HG03064 (cell line): ENCODE measurements at regions not wholly inside any gene's neighbourhood (a gene's known extent, or its start where the extent isn't known, plus 50 kb on each side); places are given as distances from the start of the nearest gene placed in this dataset.
"Not testable (repeated sequence)": the region's sequence is repeated elsewhere in the genome, so short reads cannot be mapped to it uniquely, and the experiment has no call there.

Experiments used
- ATAC-seq: cut with Tn5 transposase; IDR thresholded peaks from one replicate; pipeline ENCODE4 v1.9.1; 2021; ENCODE audit warnings: low read depth; ENCODE audit not compliant: unreplicated experiment

DNA sequence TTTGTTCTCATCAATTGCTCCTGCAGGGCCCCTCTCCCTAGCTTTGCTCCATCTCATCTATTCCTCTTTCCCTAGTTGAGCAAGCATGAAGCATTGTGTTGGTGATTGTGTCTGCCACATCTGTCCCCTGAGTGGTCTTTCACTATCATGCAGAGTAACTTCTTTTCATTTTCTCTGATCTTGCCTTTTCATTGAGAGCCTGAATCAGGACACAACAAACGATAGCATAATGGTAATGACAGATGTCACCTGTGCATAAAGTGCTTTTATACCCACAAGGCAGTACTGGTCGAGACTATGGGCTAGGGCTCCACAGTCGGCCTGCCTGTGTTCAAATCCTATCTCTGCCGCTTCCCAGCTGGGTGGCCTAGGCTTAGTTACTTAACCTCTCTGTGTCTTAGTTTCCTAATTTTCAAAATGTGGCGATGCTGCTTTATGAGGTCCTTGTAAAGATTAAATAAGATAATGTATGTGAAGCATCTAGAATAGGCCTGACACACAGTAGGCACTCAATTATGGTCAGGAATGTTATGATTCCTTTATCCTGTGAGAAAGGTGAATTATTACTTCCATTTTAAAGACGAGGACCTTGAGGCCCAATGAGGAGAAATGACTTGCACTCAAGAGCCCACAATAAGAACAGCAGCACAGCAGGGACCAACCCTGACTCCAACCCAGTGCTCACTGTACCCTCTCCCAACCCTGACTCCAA lies 137.1 kb upstream of the ZNF618 start:
- ATAC-seq, result no peak

DNA sequence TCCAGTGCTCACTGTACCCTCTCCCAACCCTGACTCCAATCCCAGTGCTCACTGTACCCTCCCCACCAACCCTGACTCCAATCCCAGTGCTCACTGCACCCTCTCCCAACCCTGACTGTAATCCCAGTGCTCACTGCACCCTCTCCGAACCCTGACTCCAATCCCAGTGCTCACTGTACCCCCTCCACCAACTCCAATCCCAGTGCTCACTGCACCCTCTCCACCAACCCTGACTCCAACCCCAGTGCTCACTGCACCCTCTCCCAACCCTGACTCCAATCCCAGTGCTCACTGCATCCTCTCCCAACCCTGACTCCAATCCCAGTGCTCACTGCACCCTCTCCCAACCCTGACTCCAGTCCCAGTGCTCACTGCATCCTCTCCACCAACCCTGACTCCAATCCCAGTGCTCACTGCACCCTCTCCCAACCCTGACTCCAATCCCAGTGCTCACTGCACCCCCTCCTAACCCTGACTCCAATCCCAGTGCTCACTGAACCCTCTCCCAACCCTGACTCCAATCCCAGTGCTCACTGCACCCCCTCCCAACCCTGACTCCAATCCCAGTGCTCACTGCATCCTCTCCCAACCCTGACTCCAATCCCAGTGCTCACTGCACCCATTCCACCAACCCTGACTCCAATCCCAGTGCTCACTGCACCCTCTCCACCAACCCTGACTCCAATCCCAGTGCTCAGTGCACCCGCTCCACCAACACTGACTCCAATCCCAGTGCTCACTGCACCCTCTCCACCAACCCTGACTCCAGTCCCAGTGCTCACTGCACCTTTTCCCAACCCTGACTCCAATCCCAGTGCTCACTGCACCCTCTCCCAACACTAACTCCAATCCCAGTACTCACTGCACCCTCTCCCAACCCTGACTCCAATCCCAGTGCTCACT lies 136.3 kb upstream of the ZNF618 start:
- ATAC-seq, result not testable (repeated sequence)

DNA sequence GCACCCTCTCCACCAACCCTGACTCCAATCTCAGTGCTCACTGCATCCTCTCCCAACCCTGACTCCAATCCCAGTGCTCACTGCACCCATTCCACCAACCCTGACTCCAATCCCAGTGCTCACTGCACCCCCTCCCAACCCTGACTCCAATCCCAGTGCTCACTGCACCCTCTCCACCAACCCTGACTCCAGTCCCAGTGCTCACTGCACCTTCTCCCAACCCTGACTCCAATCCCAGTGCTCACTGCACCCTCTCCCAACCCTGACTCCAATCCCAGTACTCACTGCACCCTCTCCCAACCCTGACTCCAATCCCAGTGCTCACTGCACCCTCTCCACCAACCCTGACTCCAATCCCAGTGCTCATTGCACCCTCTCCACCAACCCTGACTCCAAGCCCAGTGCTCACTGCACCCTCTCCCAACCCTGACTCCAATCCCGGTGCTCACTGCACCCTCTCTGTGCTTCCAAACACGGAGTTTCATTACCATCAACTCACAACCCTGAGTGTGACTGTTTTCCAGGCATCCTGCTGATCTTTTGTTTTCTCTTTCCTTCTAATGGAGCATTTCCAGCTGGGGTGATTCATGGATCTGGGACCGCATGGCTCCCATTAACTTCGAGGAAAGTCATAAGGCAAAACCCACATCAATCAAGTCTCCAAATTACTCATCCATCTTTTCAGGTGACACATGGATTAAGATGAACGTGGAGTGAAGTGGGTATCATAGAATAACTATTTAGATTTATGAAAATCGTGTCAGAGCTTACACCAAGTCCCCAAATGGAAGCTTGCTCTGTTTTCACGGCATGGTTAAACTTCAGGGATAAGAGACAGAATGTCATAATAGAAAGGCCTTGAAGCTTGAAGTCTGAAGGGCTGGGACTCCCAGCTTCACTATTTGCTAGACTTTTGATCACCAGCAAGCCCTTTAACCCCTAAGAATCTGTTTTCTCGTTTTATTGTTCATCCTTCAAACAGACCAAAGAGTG lies 135.3 kb upstream of the ZNF618 start:
- not testable (repeated sequence) for ATAC-seq

DNA sequence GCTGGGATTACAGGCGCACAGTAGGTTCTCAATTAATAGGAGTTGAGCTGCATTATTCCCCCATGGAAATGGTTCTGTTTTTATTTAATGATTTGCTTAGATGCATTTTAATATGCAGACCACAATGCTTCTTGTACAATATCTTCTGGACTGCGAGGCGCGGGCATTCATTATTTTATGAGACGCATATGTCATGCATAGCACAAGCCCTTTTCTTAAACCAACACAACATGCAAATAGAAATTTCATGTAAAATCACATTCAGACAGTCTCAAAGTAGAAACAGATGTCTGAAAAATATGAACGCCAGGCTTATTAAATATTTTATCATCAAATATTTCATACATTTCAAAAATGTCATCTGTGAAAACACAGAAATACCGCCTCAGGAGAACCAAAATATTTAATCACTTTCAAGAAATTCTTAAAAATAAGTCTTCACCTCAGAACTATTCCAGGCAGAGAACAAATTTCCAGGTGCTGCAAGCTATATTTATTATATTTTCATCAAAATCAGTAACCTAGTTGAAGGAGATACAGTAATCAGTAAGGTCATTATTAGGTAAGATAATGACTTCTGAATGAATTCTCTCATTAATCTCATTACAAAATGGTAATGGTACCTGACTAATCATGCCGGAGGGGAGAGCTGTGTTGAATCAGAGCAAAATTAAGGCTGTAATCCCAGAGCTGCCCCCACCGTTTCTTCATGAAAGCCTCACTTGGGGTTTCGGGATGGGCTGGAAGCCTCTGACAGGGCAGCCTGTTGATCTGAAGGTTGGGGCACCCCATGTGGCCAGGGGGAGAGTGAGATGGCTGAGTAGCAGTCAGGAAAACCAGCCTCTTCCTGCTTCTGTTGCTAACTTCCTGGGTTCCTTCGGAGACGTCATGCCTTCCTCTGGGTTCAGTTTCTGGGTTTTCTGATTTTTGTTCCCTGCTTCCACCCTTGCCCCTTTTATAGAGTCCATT lies 133.9 kb upstream of the ZNF618 start:
- no peak for ATAC-seq

DNA sequence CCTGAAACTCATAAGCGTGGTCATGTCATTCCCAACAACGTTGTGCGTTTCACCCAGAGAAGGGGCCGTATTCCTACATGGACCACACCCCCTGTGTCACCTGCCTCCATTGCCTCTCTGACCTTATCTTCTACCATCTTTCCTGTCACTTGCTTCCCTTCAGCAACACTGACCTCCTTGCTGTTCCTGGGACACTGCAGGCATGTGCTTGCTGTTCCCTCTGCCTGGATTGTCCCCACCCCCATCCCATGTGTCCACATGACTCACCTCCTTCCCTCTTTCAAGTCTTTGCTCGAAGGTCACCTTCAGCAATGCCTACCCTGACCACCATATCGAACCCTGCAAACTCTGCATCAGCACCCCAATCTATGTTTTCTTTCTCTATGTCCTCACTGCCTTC lies 133.2 kb upstream of the ZNF618 start:
- no peak for ATAC-seq

DNA sequence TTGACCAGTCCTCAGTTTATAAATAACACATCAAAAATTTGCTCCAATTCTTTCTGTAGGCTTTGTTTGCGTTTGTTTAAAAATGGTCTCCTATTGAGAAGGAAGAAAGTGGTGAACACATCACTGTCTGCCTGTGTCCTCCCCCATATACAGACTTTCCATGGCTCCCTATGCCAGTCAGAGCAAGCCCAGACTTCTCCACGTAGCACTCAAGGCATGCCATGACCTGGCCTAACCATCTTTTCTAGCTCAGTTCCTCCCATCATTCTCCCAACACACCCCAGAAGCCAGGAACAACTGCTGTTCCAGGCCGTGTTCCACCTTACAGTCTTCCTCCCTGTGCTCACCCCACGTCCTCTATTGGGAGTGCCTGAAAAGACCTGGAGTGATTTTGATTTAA lies 129.6 kb upstream of the ZNF618 start:
- ATAC-seq, result no peak

DNA sequence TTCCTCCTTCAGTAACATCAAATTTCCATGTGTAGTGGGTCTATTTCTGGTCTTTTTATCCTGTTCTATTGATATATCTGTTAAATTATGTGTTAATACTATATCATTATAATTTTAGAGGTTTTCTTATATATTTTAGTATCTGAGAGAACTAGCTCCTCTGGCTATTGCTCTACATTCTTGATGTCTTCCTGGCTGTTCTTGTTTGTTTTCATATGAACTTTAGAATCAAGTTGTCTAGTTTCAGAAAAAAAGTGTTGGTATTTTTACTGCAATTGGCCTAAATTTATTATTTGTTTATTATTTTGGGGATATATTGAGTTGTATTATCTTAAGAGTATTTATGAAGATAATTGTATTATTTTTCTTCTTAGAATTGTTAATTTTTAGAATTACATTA lies 128.0 kb upstream of the ZNF618 start:
- ATAC-seq, result no peak

DNA sequence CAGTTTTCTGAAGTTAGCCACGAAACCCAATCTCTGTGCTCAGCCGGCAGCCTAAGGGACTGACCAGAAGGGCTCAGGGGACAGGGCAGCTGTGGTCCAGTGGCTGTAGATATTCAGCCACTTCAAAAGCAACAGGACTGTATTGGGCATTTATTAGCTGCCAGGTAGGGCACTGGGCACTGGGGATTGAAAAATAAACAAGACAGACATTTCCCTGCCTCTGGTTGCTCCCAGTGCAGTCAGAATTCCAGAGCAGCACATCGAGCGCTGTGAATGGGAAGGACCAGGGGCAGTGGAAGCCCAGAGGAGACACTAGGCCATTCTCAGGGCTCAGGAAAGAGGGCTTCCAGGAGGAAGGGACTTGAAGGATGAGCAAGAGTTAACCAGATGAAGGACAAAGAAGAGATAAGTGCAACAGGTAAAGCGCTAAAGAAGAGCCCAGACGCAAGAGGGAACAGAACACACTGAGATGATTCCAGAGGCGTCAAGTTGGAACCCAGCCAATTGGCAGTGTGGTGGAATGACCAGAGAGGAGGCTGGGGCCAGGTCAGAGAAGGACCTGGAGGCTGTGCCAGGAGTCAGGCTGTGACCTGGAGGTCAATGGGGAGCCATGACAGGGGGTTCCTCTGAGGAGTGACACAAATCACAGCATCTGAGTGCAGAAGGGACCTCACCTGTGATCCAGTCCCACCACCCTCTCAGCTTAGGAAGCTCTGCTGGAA lies 122.5 kb upstream of the ZNF618 start:
- ATAC-seq, result no peak

DNA sequence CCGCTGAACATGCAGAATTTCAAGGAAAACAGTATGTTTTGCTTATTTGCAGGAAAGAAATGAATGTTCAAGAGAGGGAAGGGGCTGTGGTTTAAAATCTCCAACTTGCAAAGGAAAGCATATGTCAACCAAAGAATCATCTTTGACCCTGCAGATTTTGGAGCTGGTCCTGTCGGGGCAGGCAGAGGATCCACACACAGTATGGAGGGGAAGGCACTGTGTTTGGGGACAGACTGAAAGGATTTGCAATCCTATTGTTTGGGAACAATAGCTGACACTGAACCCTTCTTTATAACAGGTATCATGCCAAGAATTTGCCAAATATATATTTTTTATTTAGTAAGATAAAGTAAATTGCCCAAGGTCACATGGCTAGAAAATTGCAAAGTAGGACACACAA lies 121.4 kb upstream of the ZNF618 start:
- ATAC-seq, result no peak

DNA sequence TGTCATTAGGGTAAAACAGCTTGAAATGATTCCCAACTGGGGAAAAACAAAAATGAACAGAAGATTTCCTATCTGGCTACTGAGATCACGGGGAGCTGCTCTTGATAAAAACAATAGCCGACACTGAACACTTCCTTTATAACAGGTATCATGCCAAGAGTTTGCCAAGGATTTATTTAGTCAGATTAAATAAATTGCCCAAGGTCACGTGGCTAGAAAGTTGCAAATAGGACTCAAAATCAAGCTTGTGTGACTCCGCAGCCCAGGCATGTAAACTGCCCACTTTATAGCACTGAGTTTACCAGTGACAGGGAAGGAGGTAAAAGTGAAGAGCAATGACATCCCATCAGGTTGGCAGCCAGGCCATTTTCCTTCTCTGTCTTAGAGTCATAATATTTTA lies 120.7 kb upstream of the ZNF618 start:
- no peak for ATAC-seq

DNA sequence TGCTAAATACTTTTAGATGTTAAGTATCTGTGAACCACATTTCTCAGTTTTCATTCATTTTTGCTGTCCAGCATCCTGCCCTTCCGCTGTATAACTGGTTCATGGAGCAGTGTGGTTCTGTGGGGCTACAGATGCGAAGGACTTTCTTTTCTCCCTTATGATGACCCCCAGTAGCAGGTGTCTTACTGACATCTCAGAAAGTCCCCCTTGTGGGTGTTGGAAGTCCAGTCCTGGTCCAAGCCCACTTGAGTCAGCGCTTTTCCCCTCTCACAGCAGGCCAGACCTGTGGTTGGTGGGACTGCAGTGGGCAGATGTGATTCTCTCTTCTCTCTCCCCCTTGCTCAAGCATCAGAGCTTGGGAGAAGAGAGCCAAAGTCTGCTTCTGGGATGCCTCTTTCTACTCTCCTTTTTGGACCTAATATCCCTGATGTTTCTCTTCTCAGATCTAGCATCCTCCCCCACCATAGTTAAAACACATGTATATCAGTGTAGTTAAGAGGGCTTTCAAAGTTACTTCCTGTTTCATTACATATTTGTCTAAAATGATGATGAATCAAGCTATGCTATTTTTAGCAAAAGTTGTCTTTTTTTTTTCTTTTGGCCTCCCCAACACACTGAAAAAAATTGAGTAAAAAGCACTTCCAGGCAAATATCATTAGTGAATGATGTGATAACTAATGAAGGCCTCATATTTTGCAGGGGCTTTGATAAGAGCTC lies 119.5 kb upstream of the ZNF618 start:
- no peak for ATAC-seq

DNA sequence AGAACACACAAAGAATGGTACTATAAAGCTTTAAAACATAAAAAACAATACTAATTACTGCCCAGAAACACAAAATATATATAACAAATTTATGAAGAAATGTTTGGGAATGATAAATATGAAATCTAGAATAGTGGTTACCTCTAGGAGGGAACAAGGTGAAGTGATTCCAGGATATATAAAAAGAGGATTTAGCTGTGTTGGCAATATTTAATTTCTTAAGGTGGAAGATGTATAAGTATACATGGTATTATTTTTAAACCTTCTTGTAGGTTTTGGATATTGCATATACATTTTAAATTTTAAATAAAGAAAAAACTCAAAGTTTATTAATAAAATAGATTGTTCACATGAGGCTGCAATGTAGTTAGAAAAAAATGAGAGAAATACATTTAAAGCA lies 112.7 kb upstream of the ZNF618 start:
- no peak for ATAC-seq

DNA sequence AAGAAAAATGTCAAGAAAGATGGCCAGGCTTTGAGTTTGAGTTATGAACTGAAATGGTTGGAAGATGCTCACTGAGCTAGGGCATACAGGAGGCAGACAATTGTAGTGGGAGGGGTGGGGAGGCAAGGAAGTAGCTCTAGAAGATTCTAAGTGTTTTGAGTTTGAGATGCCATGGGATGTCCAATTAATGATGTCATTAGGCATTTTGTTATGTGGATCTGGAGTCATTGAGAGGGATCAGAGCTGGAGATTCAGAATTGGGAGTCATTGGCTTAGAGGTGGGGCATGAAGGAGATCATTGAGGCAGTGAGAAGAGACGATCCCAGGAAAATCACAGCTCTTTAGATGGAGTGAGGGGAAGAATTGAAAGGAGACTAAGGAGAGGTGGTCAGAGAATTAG lies 111.5 kb upstream of the ZNF618 start:
- no peak for ATAC-seq

DNA sequence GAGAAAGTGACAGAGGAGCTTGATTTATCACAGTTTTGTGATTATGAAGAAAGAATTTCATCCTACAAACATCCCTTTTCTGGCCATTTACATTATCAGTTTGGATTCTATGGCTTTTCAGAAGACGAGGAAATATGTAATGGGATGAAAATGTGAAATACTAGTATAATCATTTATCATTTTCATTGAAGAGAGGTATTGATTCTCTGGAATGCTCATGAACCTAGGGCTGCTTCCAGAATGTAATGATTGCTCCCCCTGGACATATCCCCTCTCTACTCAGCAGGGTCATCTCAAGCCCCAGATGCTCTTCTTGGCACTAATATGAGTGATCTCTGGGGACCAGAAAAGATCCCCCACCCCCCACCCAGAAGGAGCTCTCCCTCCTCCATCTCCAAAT lies 106.7 kb upstream of the ZNF618 start:
- no peak for ATAC-seq

DNA sequence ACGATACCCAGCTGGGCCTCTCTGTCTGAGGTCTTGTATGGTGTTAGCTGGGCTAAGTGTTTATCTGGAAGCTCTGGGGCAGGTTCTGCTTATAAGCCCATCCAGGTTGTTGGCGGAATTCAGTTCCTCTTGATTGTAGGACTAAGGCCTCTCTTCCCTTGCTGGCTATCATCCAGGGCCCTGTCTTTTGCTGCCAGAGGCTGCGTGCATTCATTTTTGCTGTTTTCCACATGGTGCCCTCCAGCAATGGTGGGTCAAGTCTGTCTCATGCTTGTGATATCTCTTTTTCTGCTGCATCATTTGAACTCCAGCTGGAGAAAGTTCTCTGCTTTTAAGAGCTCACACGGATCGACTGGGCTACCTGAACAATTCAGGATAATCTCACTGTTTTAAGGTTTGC lies 105.7 kb upstream of the ZNF618 start:
- no peak for ATAC-seq

DNA sequence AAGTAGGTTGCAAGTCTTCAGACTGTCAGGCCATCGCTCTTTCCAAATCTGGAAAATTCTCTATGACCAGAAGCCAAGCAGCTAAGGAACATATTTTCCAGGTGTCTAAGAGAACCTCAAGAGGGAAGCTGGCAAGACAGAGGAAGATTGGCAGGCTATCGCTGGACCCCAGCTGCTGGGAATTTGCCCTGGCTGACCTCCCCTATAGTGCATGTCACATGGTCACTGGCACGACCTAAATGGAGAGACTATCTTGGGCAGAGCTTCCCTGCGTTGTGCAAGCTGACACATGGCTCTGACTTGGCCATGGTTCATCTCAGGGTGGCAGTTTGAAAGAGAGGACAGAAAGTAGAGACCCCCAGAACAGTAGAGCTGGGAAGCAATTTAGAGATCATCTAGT lies 104.9 kb upstream of the ZNF618 start:
- ATAC-seq, result no peak

DNA sequence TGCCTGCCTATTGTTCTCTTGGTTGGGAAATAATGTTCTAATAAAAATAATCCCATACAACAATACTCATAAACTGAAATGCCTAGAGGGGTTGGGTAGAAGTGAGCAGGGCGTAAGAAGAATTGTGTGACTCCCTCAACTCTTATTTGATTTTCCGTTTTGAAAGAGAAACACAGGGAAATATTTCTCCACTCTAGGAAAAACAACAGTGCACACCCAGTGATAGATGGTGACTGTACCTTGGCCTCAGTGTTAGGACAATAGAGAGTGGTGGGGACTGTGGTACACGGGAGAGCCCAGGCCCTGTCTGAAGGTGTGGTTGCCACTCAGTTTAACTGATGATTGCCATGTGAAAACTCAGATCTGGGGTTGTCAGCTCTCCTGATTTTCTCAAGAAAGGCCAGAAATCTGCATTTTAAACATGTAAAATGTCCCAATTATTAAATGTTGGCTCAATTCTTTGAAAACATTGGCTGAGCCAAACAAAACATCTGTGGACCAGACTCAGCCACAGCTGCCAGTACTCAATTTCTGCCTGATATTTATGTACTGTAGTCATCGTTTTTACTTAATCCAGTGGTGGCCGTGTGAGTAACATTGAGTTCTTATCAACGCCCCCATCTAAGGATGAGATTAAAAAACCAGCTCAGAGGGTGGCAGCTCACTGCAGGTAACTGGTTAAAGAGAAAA lies 103.8 kb upstream of the ZNF618 start:
- ATAC-seq, result no peak

DNA sequence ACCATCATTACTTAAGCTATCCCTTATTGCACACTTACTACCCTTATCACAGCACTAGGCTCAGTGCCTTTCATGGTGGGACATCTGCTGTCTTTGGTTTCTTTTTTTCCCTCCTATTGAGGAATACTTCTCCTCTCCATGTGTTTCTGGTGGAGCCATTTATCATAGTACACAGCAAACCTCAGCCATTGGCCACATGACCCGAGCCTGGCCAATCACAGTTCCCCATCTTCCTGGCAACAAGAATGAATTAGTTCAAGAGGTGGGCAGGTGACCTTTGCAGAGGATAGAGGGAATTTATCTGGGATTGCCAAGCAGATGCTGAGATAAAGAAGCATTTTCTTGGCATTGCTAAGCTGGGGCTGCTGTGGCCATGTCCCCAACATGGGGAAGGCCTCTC lies 101.1 kb upstream of the ZNF618 start:
- no peak for ATAC-seq
